ENCODE measurements at regions not wholly inside any gene's neighbourhood (a gene's known extent, or its start where the extent isn't known, plus 50 kb on each side); places are given as distances from the start of the nearest gene placed in this dataset.
A peak's percentile ranks its signal among the peaks of the same experiment; 100 is the strongest.

- no peak for ATAC-seq
- BruUV-seq (replicated peaks), result no TSS peak
- in situ Hi-C loops (cut with HindIII; ENCODE audit: low pct_unique_long_range_greater_than_20kb, low sequenced_read_pairs), result no loop called here
- POLR2A ChIA-PET, result no interaction called here
- CTCF ChIA-PET, result no interaction called here
- Histone ChIP-seq H3K9me3 (ENCODE audit: control insufficient read depth, insufficient read depth, low read depth, low read length) (no peaks in the 10 kb centered on the region), H3K27me3 (ENCODE audit: control insufficient read depth, insufficient read depth, low read length) (no peaks in the 10 kb centered on the region), H3K27ac (ENCODE audit: low read length) (no peak overlapping the region), H3K4me1 (ENCODE audit: control insufficient read depth, insufficient read depth, low read length) (no peaks in the 10 kb centered on the region; the same call in 1 of the 2 replicates), H3K36me3 (ENCODE audit: control insufficient read depth, insufficient read depth, low read length) (no peaks in the 10 kb centered on the region), H3K4me3 (ENCODE audit: low read depth in 2 of 2, low read length in 2 of 2) (no peak overlapping the region)
- intact Hi-C loops (cut with micrococcal nuclease; ENCODE audit: unreplicated experiment), result loop anchor here (5.0 kb wide), 2 partner anchors 102 to 208 kb away; no protein-coding TSS in a partner anchor
- TF ChIP-seq TCF7L2 (IDR thresholded peaks at IDR 0.05; ENCODE audit: low read depth, low read length), result no peak
- TF ChIP-seq, protein P1, sequence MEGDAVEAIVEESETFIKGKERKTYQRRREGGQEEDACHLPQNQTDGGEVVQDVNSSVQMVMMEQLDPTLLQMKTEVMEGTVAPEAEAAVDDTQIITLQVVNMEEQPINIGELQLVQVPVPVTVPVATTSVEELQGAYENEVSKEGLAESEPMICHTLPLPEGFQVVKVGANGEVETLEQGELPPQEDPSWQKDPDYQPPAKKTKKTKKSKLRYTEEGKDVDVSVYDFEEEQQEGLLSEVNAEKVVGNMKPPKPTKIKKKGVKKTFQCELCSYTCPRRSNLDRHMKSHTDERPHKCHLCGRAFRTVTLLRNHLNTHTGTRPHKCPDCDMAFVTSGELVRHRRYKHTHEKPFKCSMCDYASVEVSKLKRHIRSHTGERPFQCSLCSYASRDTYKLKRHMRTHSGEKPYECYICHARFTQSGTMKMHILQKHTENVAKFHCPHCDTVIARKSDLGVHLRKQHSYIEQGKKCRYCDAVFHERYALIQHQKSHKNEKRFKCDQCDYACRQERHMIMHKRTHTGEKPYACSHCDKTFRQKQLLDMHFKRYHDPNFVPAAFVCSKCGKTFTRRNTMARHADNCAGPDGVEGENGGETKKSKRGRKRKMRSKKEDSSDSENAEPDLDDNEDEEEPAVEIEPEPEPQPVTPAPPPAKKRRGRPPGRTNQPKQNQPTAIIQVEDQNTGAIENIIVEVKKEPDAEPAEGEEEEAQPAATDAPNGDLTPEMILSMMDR (IDR thresholded peaks at IDR 0.05), result no peak
- no peak for TF ChIP-seq REST (IDR thresholded peaks at IDR 0.05; ENCODE audit: insufficient read depth in 1 of 2, low read depth in 2 of 2, low read length in 1 of 2)
- no peak for TF ChIP-seq POLR2AphosphoS5 (IDR thresholded peaks at IDR 0.05; ENCODE audit: low read depth, low read length)
- TF ChIP-seq SIN3A (IDR thresholded peaks at IDR 0.05; ENCODE audit: borderline replicate concordance, insufficient read depth, low read depth, low read length), result no peak
- DNase-seq (ENCODE audit: low read depth, low spot score), result no peak
Measured at GRCh38 chr9:73080110-73080694, 71.5 kb upstream of the ANXA1 start.

DNA sequence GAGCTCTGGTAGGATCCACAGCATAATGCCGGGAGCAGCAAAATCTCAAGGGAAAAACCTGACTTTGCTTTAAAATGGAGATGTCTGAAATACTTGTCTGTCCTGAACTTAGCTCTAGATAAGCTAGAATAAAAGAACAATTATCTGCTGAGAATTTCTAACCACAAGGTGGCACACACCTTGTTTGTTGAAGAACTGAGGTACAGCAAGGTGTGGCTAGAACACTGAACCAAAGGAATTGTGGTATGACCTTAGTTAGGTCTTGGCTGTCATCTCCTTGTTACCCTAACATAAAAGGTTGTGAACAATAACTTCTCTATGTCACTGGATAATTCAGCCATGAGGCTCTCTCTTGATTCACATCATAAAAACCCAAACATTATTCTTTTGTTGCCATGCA lies 72.3 kb upstream of the ANXA1 start:
- ChIA-PET POLR2A (no interaction called here), CTCF (no interaction called here)
- intact Hi-C loops (cut with micrococcal nuclease; ENCODE audit: unreplicated experiment), result no loop called here
- no peaks in the 10 kb centered on the region for H3K9me3 ChIP-seq (ENCODE audit: control insufficient read depth, insufficient read depth, low read depth, low read length)
- ATAC-seq, result no peak; the same call in 1 of the 2 replicates
- TF ChIP-seq REST (IDR thresholded peaks at IDR 0.05; ENCODE audit: insufficient read depth in 1 of 2, low read depth in 2 of 2, low read length in 1 of 2), result no peak
- TF ChIP-seq, protein P1 (IDR thresholded peaks at IDR 0.05), result peak; percentile 24; the same call in 1 of the 2 replicates
- no peaks in the 10 kb centered on the region; the same call in 1 of the 2 replicates for H3K4me1 ChIP-seq (ENCODE audit: control insufficient read depth, insufficient read depth, low read length)
- no peaks in the 10 kb centered on the region for H3K36me3 ChIP-seq (ENCODE audit: control insufficient read depth, insufficient read depth, low read length)
- no peak for DNase-seq (ENCODE audit: low read depth, low spot score)
- BruUV-seq (replicated peaks), result no TSS peak
- no peak overlapping the region for H3K27ac ChIP-seq (ENCODE audit: low read length)
- in situ Hi-C loops (cut with HindIII; ENCODE audit: low pct_unique_long_range_greater_than_20kb, low sequenced_read_pairs), result no loop called here
- no peak overlapping the region for H3K4me3 ChIP-seq (ENCODE audit: low read depth in 2 of 2, low read length in 2 of 2)
- H3K27me3 ChIP-seq (ENCODE audit: control insufficient read depth, insufficient read depth, low read length), result no peaks in the 10 kb centered on the region

All from Panc1 (cell line).